ENCODE measurements at regions not wholly inside any gene's neighbourhood (a gene's known extent, or its start where the extent isn't known, plus 50 kb on each side); places are given as distances from the start of the nearest gene placed in this dataset.

DNA sequence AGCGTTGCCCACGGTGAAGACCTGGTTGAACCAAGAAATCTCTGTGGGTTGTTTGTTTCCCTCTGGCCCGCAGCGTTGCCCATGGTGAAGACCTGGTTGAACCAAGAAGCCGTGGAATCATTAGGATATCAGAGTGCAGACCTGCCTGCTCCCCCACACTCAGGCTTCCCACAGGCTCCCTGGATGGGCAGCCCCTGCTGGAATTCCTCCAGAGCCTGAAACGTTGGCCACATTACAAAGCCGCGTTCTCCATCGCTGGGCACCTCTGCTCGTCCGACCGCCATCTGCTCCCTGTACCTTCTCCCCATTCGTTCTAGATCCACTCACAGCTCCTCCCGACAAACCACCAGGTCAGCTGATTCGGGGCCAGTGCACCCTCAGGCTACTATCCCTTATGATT lies 266.9 kb upstream of the SHH start:
- no peak for TF ChIP-seq EZH2 (IDR thresholded peaks at IDR 0.05; ENCODE audit: borderline replicate concordance, low read depth, low read length, poor library complexity, severe bottlenecking)
- TF ChIP-seq, protein P1, sequence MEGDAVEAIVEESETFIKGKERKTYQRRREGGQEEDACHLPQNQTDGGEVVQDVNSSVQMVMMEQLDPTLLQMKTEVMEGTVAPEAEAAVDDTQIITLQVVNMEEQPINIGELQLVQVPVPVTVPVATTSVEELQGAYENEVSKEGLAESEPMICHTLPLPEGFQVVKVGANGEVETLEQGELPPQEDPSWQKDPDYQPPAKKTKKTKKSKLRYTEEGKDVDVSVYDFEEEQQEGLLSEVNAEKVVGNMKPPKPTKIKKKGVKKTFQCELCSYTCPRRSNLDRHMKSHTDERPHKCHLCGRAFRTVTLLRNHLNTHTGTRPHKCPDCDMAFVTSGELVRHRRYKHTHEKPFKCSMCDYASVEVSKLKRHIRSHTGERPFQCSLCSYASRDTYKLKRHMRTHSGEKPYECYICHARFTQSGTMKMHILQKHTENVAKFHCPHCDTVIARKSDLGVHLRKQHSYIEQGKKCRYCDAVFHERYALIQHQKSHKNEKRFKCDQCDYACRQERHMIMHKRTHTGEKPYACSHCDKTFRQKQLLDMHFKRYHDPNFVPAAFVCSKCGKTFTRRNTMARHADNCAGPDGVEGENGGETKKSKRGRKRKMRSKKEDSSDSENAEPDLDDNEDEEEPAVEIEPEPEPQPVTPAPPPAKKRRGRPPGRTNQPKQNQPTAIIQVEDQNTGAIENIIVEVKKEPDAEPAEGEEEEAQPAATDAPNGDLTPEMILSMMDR (conservative IDR thresholded peaks at IDR 0.05; ENCODE audit: low read depth, low read length), result no peak
